Adrenal gland (tissue), 5 donors: ENCODE measurements at regions not wholly inside any gene's neighbourhood (a gene's known extent, or its start where the extent isn't known, plus 50 kb on each side); places are given as distances from the start of the nearest gene placed in this dataset.

Source experiments
- POLR2A ChIP-seq, 2 donors: fragments of 450-650 bp; IDR thresholded peaks; one replicate each; pipeline ENCODE4 v1.6.1; 2017; ENCODE audit warnings: antibody characterized with exemption in 2 of 2, mild to moderate bottlenecking in 2 of 2, moderate library complexity in 1 of 2
- TF ChIP-seq, protein P1 (sequence below), 6 experiments: fragments of 450-650 bp in 4 of 6; fragments of 200-600 bp in 2 of 6; sonication (generic) in 1 of 6; IDR thresholded peaks; 1 replicate in 5 of 6; 2 replicates in 1 of 6; pipeline versions ENCODE4 v1.5.1 to v1.8.0; 2016 to 2021; ENCODE audit warnings: antibody characterized with exemption in 6 of 6, mild to moderate bottlenecking in 2 of 6, moderate library complexity in 1 of 6
- donor health status: DM: no; HTN: no; CAD: no.

DNA sequence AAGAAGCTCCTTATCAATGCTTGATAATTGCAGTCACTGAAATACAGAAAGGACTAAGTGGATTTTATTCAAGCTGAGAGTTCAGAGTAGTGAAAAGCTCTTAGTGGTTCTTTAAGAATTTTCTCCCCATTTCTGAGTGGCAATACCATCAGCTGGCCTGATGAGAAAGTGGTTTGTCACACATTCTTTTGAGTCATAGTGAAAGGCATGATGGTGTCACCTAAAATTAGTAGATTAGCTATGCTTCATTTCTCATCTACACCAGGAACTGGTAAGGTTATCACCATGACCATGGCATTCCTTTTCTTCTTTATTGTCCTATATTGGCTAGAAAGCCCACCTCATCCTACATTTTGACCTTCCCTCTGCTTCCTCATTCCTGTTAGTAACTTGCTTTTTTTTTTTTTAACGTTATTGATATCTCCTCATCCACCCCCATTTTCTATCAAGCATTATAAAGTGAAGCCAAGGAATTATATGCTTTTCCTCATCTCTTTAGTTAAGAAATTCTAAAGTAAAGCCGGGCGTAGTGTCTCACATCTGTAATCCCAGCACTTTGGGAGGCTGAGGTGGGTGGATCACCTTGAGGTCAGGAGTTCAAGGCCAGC is 67.4 kb upstream of the LOC128125822 start:
- TF ChIP-seq, protein P1, sequence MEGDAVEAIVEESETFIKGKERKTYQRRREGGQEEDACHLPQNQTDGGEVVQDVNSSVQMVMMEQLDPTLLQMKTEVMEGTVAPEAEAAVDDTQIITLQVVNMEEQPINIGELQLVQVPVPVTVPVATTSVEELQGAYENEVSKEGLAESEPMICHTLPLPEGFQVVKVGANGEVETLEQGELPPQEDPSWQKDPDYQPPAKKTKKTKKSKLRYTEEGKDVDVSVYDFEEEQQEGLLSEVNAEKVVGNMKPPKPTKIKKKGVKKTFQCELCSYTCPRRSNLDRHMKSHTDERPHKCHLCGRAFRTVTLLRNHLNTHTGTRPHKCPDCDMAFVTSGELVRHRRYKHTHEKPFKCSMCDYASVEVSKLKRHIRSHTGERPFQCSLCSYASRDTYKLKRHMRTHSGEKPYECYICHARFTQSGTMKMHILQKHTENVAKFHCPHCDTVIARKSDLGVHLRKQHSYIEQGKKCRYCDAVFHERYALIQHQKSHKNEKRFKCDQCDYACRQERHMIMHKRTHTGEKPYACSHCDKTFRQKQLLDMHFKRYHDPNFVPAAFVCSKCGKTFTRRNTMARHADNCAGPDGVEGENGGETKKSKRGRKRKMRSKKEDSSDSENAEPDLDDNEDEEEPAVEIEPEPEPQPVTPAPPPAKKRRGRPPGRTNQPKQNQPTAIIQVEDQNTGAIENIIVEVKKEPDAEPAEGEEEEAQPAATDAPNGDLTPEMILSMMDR (IDR thresholded peaks at IDR 0.05), result no peak
- no peak for TF ChIP-seq POLR2A (IDR thresholded peaks at IDR 0.05)
